ENCODE measurements at regions not wholly inside any gene's neighbourhood (a gene's known extent, or its start where the extent isn't known, plus 50 kb on each side); places are given as distances from the start of the nearest gene placed in this dataset.

DNA sequence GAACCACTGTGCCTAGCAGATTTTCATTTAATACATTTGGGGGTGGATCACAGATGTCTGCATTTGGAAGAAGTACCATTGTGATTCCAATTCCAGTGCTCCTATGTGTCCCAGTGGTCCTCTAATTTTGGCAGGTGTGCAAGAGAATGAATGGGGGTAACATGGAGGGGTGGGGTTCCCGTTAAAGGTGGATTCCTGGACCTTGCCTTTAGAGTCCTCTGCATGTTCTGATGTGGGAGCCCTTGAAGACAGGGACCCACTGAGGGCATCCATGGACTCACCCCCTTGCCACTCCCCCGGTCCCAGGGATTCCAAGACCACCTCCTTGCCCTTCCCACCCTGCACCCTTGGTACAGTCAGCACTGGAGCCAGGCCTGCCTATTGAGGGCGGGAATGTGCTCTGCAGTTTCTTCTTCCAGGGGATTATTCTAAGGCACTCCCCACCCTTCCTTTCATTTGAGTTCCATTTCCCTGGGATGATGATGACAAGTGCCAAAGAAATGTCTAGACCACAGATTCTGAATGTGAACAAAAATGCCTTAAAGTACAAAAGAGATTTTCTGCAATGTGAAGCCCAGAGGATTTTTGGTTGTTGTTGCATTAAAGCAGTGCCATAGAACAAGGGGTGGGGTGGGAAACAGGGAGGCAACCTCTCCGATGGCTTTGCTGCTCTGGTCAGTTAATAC lies 119.4 kb upstream of the PTCH1 start:
- Histone ChIP-seq H3K36me3 (ENCODE audit: insufficient read depth, low read length, poor library complexity, severe bottlenecking) (no peaks in the 10 kb centered on the region), H3K27ac (ENCODE audit: low read depth, low read length, poor library complexity, severe bottlenecking) (no peak overlapping the region), H3K27me3 (replicated peaks; ENCODE audit: insufficient read depth, low read depth, low read length, poor library complexity) (no peaks in the 10 kb centered on the region), H3K4me3 (ENCODE audit: low read depth, low read length, poor library complexity, severe bottlenecking) (no peak overlapping the region), H3K9me3 (ENCODE audit: low read depth, low read length, poor library complexity, severe bottlenecking) (no peaks in the 10 kb centered on the region), H3K4me1 (ENCODE audit: insufficient read depth, low read length, poor library complexity, severe bottlenecking) (peaks cover 7% of the 10 kb centered on the region)
- POLR2A ChIA-PET (ENCODE audit: low non-redundant PET) = no interaction called here
- CTCF ChIA-PET = no interaction called here
- BruUV-seq (replicated peaks) = no TSS peak
- TF ChIP-seq CTCF (conservative IDR thresholded peaks at IDR 0.05; ENCODE audit: low read depth, low read length) (no peak), EZH2 (IDR thresholded peaks at IDR 0.05; ENCODE audit: borderline replicate concordance, low read depth, low read length, poor library complexity, severe bottlenecking) (no peak)
- intact Hi-C loops (cut with micrococcal nuclease; ENCODE audit: unreplicated experiment) = no loop called here
- peak; percentile 31 for DNase-seq (ENCODE audit: low spot score)

- CTCF ChIA-PET = no interaction called here
- H3K4me1 ChIP-seq (ENCODE audit: insufficient read depth, low read length, poor library complexity, severe bottlenecking) = peaks cover 7% of the 10 kb centered on the region
- no peak for TF ChIP-seq EZH2 (IDR thresholded peaks at IDR 0.05; ENCODE audit: borderline replicate concordance, low read depth, low read length, poor library complexity, severe bottlenecking)
- no peak for TF ChIP-seq CTCF (conservative IDR thresholded peaks at IDR 0.05; ENCODE audit: low read depth, low read length)
- no peaks in the 10 kb centered on the region for H3K36me3 ChIP-seq (ENCODE audit: insufficient read depth, low read length, poor library complexity, severe bottlenecking)
- H3K27ac ChIP-seq (ENCODE audit: low read depth, low read length, poor library complexity, severe bottlenecking) = no peak overlapping the region
- no peaks in the 10 kb centered on the region for H3K9me3 ChIP-seq (ENCODE audit: low read depth, low read length, poor library complexity, severe bottlenecking)
- H3K4me3 ChIP-seq (ENCODE audit: low read depth, low read length, poor library complexity, severe bottlenecking) = no peak overlapping the region
- intact Hi-C loops (cut with micrococcal nuclease; ENCODE audit: unreplicated experiment) = no loop called here
- DNase-seq (ENCODE audit: low spot score) = no peak
- BruUV-seq (replicated peaks) = no TSS peak
- H3K27me3 ChIP-seq (replicated peaks; ENCODE audit: insufficient read depth, low read depth, low read length, poor library complexity) = no peaks in the 10 kb centered on the region
- POLR2A ChIA-PET (ENCODE audit: low non-redundant PET) = no interaction called here
Measured at GRCh38 chr9:95634536-95634935, 117.8 kb upstream of the PTCH1 start.

DNA sequence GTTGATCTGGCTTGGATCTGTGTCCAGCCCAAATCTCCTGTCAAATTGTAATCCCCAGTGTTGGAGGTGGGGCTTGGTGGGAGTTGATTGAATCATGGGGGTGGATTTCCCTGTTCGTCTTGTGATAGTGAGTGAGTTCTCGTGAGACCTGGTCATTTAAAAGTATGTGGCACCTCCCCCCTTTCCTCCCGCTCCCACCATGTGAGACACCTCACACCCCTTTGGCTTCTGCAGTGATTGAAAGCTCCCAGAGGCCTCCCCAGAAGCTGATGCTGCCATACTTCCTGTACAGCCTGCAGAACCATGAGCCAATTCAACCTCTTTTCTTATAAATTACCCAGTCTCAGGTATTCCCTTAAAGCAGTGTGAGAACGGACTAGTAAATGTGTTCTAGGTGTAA lies 117.3 kb upstream of the PTCH1 start:
- H3K27me3 ChIP-seq (replicated peaks; ENCODE audit: insufficient read depth, low read depth, low read length, poor library complexity) = no peaks in the 10 kb centered on the region
- intact Hi-C loops (cut with micrococcal nuclease; ENCODE audit: unreplicated experiment) = no loop called here
- no peak for TF ChIP-seq EZH2 (IDR thresholded peaks at IDR 0.05; ENCODE audit: borderline replicate concordance, low read depth, low read length, poor library complexity, severe bottlenecking)
- no peak for TF ChIP-seq CTCF (conservative IDR thresholded peaks at IDR 0.05; ENCODE audit: low read depth, low read length)
- H3K27ac ChIP-seq (ENCODE audit: low read depth, low read length, poor library complexity, severe bottlenecking) = no peak overlapping the region
- no peak overlapping the region for H3K4me3 ChIP-seq (ENCODE audit: low read depth, low read length, poor library complexity, severe bottlenecking)
- H3K36me3 ChIP-seq (ENCODE audit: insufficient read depth, low read length, poor library complexity, severe bottlenecking) = no peaks in the 10 kb centered on the region
- DNase-seq (ENCODE audit: low spot score) = no peak
- no TSS peak for BruUV-seq (replicated peaks)
- H3K9me3 ChIP-seq (ENCODE audit: low read depth, low read length, poor library complexity, severe bottlenecking) = no peaks in the 10 kb centered on the region
- POLR2A ChIA-PET (ENCODE audit: low non-redundant PET) = no interaction called here
- CTCF ChIA-PET = no interaction called here
- H3K4me1 ChIP-seq (ENCODE audit: insufficient read depth, low read length, poor library complexity, severe bottlenecking) = peaks cover 7% of the 10 kb centered on the region

All from A673 (cell line).